Endodermal cell (in vitro differentiated cells): ENCODE measurements at regions not wholly inside any gene's neighbourhood (a gene's known extent, or its start where the extent isn't known, plus 50 kb on each side); places are given as distances from the start of the nearest gene placed in this dataset.

Source experiments
- DNase-seq: peaks from one replicate; pipeline ENCODE4 v3.0.0-alpha.2; 2017
- H3K27ac ChIP-seq: 2 replicates; pipeline ENCODE4 v1.5.1; 2013; ENCODE audit warnings: mild to moderate bottlenecking, low read depth, low read length, moderate library complexity
- H3K27me3 ChIP-seq: 2 replicates; pipeline ENCODE4 v1.6.1; 2013; ENCODE audit warnings: mild to moderate bottlenecking, low read length, moderate library complexity; ENCODE audit not compliant: insufficient read depth, control insufficient read depth, poor library complexity, severe bottlenecking
- H3K36me3 ChIP-seq: 2 replicates; pipeline ENCODE4 v1.7.0; 2013; ENCODE audit warnings: mild to moderate bottlenecking, low read length, moderate library complexity; ENCODE audit not compliant: control insufficient read depth, insufficient read depth
- H3K4me1 ChIP-seq: one replicate; pipeline ENCODE4 v1.7.0; 2013; ENCODE audit warnings: low read length; ENCODE audit not compliant: control insufficient read depth, insufficient read depth
- H3K4me3 ChIP-seq: 2 replicates; pipeline ENCODE4 v1.5.1; 2013; ENCODE audit warnings: mild to moderate bottlenecking, low read length, moderate library complexity
- H3K9ac ChIP-seq: 2 replicates; pipeline ENCODE4 v1.6.1; 2013; ENCODE audit warnings: mild to moderate bottlenecking, low read length, moderate library complexity; ENCODE audit not compliant: poor library complexity, severe bottlenecking; ENCODE audit errors: extremely low read depth
- H3K9me3 ChIP-seq: 2 replicates; pipeline ENCODE4 v1.6.1; 2013; ENCODE audit warnings: mild to moderate bottlenecking, low read length, moderate library complexity; ENCODE audit not compliant: control insufficient read depth
- H3K27ac Mint-ChIP-seq: 2 replicates; pipeline ENCODE4 v1.8.0; 2020; ENCODE audit warnings: mixed read lengths
- H3K27me3 Mint-ChIP-seq: 2 replicates; pipeline ENCODE4 v1.8.0; 2021; ENCODE audit warnings: mild to moderate bottlenecking, mixed read lengths; ENCODE audit not compliant: insufficient read depth
- H3K36me3 Mint-ChIP-seq: 2 replicates; pipeline ENCODE4 v1.8.0; 2020; ENCODE audit warnings: low read depth, mixed read lengths
- H3K4me1 Mint-ChIP-seq: 2 replicates; pipeline ENCODE4 v1.8.0; 2020; ENCODE audit warnings: mixed read lengths
- H3K4me3 Mint-ChIP-seq: 2 replicates; pipeline ENCODE4 v1.8.0; 2020; ENCODE audit warnings: mild to moderate bottlenecking, moderate library complexity, mixed read lengths
- H3K9me3 Mint-ChIP-seq: 2 replicates; pipeline ENCODE4 v1.8.0; 2020; ENCODE audit warnings: mild to moderate bottlenecking, mixed read lengths
- CTCF ChIP-seq: fragments of 200-600 bp; sonication (generic); conservative IDR thresholded peaks from 2 replicates; pipeline ENCODE4 v1.5.0; 2021; ENCODE audit warnings: antibody characterized with exemption, mild to moderate bottlenecking
- WGBS, 2 experiments: methylation state at CpG; one replicate each; pipeline versions ENCODE4 v1.1.5 to v1.1.7; 2013; ENCODE audit warnings: missing lambda C conversion rate in 2 of 2, mixed read lengths in 1 of 2; ENCODE audit not compliant: insufficient coverage in 1 of 2, insufficient read length in 1 of 2; 5-methylcytosine and 5-hydroxymethylcytosine counted together

GRCh38 chr2:152825834-152826233, 107.4 kb downstream of the ARL6IP6 start:
- Histone ChIP-seq H3K4me3 (no peak overlapping the region), H3K9me3 (peaks cover 6% of the 10 kb centered on the region), H3K36me3 (no peaks in the 10 kb centered on the region), H3K27ac (no peak overlapping the region), H3K9ac (no peak overlapping the region), H3K4me1 (peaks cover 10% of the 10 kb centered on the region), H3K27me3 (no peaks in the 10 kb centered on the region)
- no peaks in the 10 kb centered on the region for H3K9me3 Mint-ChIP-seq
- no peak overlapping the region for H3K27ac Mint-ChIP-seq
- H3K4me1 Mint-ChIP-seq: peaks cover 34% of the 10 kb centered on the region
- TF ChIP-seq CTCF: no peak
- H3K36me3 Mint-ChIP-seq: no peaks in the 10 kb centered on the region
- DNase-seq: no peak
- WGBS, 2 experiments: 94 to 99% methylated on average over 2 to 3 of the region's 3 CpGs
- H3K4me3 Mint-ChIP-seq: no peak overlapping the region
- H3K27me3 Mint-ChIP-seq: no peaks in the 10 kb centered on the region

- no peak for TF ChIP-seq CTCF
- no peak overlapping the region for H3K4me3 Mint-ChIP-seq
- peaks cover 9% of the 10 kb centered on the region for H3K9me3 ChIP-seq
- no peak overlapping the region for H3K27ac Mint-ChIP-seq
- H3K27me3 Mint-ChIP-seq: no peaks in the 10 kb centered on the region
- no peaks in the 10 kb centered on the region for H3K9me3 Mint-ChIP-seq
- WGBS, 2 experiments: 61 to 65% methylated on average over 3 of the region's 3 CpGs
- no peaks in the 10 kb centered on the region for H3K36me3 ChIP-seq
- no peak for DNase-seq
- peaks cover 10% of the 10 kb centered on the region for H3K4me1 ChIP-seq
- no peak overlapping the region for H3K9ac ChIP-seq
- H3K4me3 ChIP-seq: no peak overlapping the region
- H3K27ac ChIP-seq: no peak overlapping the region
- H3K4me1 Mint-ChIP-seq: peaks cover 32% of the 10 kb centered on the region
- no peaks in the 10 kb centered on the region for H3K27me3 ChIP-seq
- H3K36me3 Mint-ChIP-seq: no peaks in the 10 kb centered on the region
Measured at GRCh38 chr2:152823905-152824304, 105.5 kb downstream of the ARL6IP6 start.

GRCh38 chr2:152822676-152823075, 104.3 kb downstream of the ARL6IP6 start:
- Histone ChIP-seq H3K27ac (no peak overlapping the region), H3K27me3 (no peaks in the 10 kb centered on the region), H3K9me3 (peaks cover 9% of the 10 kb centered on the region), H3K9ac (no peak overlapping the region), H3K4me3 (no peak overlapping the region), H3K36me3 (no peaks in the 10 kb centered on the region), H3K4me1 (peaks cover 16% of the 10 kb centered on the region)
- Mint-ChIP-seq H3K36me3 (no peaks in the 10 kb centered on the region), H3K27me3 (no peaks in the 10 kb centered on the region), H3K27ac (peak overlapping the region; percentile 87), H3K4me3 (no peak overlapping the region), H3K4me1 (peaks cover 34% of the 10 kb centered on the region), H3K9me3 (no peaks in the 10 kb centered on the region)
- WGBS, 2 experiments: 93 to 96% methylated on average over 3 to 5 of the region's 5 CpGs
- no peak for DNase-seq
- no peak for TF ChIP-seq CTCF
